CD4-positive, alpha-beta T cell treated with Interleukin-6 for 4 hours (primary cell): ENCODE measurements at regions not wholly inside any gene's neighbourhood (a gene's known extent, or its start where the extent isn't known, plus 50 kb on each side); places are given as distances from the start of the nearest gene placed in this dataset.

ENCODE experiments used
- DNase-seq: peaks from one replicate; pipeline ENCODE4 v3.0.0-alpha.2; 2020; ENCODE audit warnings: mixed read lengths

GRCh38 chr6:40265615-40266014 lies 321.5 kb downstream of the LRFN2 start:
- no peak for DNase-seq

GRCh38 chr6:40263970-40264369 lies 323.2 kb downstream of the LRFN2 start:
- DNase-seq = no peak

DNA sequence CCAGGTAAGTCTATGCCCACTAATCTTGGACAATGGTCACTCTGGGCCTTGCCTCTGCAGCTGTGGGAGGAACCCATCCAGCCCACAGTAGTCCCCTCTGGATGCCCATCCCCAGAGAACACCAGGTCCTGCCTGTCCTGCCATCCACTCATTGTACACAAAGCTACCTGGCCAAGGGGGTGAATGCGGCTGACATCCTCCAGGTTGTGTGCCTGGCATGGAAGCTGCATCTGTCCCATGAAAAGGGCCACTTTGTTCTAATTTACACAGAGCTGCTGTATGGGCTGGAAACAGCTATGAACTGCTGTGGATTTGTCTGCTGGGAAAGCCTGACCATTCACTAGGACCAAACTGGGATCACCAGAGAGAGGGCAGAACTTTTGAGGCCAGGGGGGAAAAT lies 324.8 kb downstream of the LRFN2 start:
- DNase-seq = no peak

DNA sequence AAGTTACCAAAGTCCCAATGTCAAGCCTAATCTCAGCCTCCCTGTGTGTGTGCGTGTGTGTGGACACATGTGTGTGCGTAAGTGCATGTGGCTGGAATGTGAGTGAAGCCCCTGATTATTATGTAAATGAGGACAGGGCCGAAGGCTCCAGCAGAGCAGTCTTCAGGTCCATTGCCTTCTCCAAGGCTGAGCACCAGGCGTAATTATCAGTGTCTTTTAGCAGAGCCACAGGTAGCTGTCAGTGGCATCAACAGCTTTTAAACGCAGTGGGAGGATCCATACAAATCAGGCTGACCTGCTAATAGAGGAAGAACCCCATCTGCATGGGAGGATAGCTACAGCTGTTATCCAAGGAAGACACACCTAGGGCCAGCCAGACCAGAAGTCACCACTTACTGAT lies 324.3 kb upstream of the MOCS1 start:
- DNase-seq = no peak

- no peak for DNase-seq
Measured at GRCh38 chr6:40256831-40257230, 322.6 kb upstream of the MOCS1 start.

DNA sequence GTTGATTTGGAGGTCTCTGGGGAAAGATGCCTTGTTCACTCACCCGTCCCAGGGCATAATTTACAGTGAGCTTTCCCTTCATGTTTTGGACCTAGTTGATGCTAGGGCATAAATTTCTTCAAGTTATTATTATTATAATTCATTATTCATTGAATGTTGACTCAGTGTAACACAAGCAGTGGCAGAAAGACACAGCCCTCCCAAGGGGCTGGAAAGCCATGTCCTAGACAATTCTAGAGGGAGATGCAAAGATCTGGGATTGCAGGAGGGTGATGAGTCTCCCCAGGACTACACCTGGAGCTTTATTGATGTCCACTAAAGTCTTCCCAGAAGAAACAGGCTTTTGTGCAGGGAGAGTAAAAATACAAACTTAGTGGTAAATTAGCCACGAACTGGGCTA lies 322.0 kb upstream of the MOCS1 start:
- DNase-seq = no peak

- DNase-seq = no peak
Measured at GRCh38 chr6:40253420-40253819, 319.2 kb upstream of the MOCS1 start.

- no peak for DNase-seq
Measured at GRCh38 chr6:40252531-40253258, 318.4 kb upstream of the MOCS1 start.

GRCh38 chr6:40251637-40252300 lies 317.5 kb upstream of the MOCS1 start:
- no peak for DNase-seq

GRCh38 chr6:40249935-40250334 lies 315.7 kb upstream of the MOCS1 start:
- no peak for DNase-seq

DNA sequence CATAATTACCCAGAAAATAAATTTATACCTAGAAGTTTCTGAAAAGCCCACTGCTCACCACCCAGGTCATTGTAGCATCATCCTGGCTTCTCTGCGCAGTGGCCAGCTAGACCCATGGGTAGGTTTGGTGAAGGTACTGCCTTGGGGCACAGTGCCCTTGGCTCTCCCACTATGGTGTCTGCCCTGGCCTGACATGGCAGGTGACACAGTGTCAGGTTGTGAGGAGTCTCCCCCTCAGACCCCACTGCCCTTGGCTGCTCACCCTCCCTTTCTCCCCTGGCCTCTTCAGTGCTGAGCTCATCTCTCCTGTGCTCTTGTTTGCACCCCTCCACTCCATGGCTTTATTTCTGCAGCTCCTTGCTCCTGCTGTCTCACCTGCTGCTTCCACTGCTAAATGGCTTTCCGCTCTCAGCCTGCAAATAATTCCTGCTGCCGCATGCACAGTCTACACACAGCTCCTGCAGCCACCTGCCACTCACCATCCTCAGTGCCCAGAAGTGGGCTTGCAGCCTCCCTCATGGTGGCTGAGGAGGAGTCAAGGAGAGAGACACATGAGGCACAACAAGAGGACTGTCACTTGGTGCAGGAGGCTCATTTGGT lies 313.4 kb upstream of the MOCS1 start:
- DNase-seq = no peak

DNA sequence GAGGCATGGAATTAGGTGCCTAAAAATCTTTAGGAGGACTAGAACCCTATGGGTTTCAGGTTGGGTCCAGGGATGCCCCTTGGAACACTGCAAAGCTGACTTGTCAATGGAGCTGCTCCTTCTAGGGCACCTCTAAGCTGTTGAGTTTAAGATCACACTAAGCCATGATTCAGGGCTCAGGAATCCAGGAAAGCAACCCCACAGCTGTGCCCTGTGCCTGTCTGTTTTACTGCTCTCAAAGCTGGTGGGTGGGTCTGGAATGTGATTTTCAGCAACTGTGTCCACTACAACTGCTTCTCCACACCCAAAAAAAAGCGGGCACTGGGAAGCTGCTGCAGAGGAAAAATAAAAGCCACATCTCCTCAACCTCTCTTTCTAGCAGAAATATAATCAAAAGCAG lies 310.4 kb upstream of the MOCS1 start:
- no peak for DNase-seq

- DNase-seq = no peak
Measured at GRCh38 chr6:40232698-40233097, 298.4 kb upstream of the MOCS1 start.

GRCh38 chr6:40227735-40228134 lies 293.5 kb upstream of the MOCS1 start:
- no peak for DNase-seq

- DNase-seq = no peak
Measured at GRCh38 chr6:40222354-40222753, 288.1 kb upstream of the MOCS1 start.

GRCh38 chr6:40219799-40220198 lies 285.5 kb upstream of the MOCS1 start:
- DNase-seq = no peak

GRCh38 chr6:40210628-40211056 lies 276.4 kb upstream of the MOCS1 start:
- no peak for DNase-seq

- no peak for DNase-seq
Measured at GRCh38 chr6:40205801-40206200, 271.5 kb upstream of the MOCS1 start.

DNA sequence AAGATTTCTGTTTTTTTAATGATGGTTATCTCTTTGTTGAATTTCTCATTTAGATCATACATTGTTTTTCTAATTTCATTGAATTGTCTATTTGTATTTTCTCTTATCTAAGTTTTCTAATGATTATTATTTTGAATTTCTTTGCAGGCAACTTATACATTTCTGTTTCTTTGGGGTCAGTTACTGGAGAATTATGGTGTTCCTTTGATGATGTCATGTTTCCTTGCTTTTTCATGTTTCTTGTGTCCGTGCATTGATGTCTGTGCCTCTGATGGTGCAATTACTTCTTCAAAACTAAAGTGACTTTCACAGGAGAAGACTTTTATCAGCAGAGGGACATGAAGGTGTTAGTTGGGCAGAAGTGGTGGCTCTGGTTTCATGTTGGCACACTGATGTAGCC lies 270.7 kb upstream of the MOCS1 start:
- DNase-seq = no peak

DNA sequence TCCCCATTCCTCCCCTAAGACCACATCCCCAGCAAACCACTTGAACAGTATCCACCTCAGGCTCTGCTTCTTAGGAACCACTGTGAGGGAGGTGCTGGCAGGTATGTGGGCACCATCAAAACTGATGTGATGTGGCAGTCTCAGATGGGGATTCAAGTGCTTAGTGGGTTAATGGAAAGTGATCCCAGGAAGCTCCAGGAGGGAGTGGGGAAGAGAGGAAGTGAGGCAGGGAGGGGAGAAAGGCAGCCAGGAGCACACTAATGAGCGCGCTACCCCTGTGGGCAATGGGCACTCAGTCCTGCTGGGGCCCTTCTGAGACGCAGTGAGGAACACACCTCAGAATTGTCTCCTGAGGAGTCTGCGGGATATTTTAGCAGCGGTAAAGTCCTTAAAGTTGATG lies 263.1 kb upstream of the MOCS1 start:
- no peak for DNase-seq

- DNase-seq = no peak
Measured at GRCh38 chr6:40196135-40196518, 261.9 kb upstream of the MOCS1 start.

DNA sequence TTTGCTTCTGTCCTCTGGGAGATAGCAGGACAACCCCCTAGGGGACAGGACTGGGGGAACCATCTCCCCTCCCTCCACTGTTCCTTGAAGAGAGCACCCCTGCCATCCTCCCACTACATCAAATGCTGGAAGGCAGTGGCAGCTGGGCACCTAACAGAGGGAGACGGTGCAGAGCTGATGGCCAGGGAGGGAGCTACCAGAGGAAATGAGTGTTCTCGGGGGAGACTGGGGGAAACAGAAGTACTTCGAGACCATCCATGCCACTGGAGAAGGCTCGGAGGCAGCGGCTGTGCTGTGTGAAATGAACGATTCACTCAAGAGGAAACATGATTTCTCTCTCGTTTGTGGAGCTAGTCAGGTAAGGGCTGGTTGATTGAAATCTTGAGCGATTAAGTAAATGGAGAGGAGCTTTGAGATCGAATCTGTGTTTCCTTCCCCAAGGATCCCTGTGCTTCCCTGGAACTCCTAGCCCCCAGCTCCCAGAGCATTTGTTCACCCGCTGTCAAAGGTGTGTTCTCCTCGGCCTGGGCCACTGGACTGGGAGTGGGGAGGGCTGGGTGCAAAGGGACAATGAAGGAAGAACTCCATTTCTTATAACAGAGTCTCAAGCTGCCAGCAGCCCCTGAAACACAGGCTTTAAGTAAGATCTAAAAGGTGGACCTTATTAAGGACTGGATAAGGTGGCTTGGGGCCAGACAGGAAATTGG lies 261.3 kb upstream of the MOCS1 start:
- no peak for DNase-seq

GRCh38 chr6:40194447-40195170 lies 260.3 kb upstream of the MOCS1 start:
- no peak for DNase-seq
